Stomach (tissue), 8 donors: ENCODE measurements at regions not wholly inside any gene's neighbourhood (a gene's known extent, or its start where the extent isn't known, plus 50 kb on each side); places are given as distances from the start of the nearest gene placed in this dataset.
A peak's percentile ranks its signal among the peaks of the same experiment; 100 is the strongest.

Experiments
- DNase-seq, 2 donors: peaks; one replicate each; pipeline versions ENCODE4 v3.0.0 to v3.0.0-alpha.2; 2013 to 2019
- H3K27ac ChIP-seq, 5 donors: fragments of 200-600 bp in 4 of 5; sonication (generic) in 4 of 5; one replicate each; pipeline ENCODE4 v1.5.1; 2013 to 2019; ENCODE audit warnings: mild to moderate bottlenecking in 1 of 5, moderate library complexity in 1 of 5
- H3K27me3 ChIP-seq, 3 donors: fragments of 200-600 bp; sonication (generic); one replicate each; pipeline ENCODE4 v1.5.1; 2017 to 2019; ENCODE audit warnings: mixed run types in 1 of 3
- H3K36me3 ChIP-seq, 4 donors: fragments of 200-600 bp; sonication (generic); 1 replicate in 3 of 4; 2 replicates in 1 of 4; pipeline ENCODE4 v1.5.1; 2016 to 2019
- H3K4me1 ChIP-seq, 4 donors: fragments of 200-600 bp; sonication (generic); one replicate each; pipeline ENCODE4 v1.5.1; 2016 to 2019
- H3K4me3 ChIP-seq, 4 donors: fragments of 200-600 bp; sonication (generic) in 3 of 4; one replicate each; pipeline ENCODE4 v1.5.1; 2016 to 2019; ENCODE audit warnings: mild to moderate bottlenecking in 1 of 4
- H3K9me3 ChIP-seq, 4 donors: fragments of 200-600 bp; sonication (generic); one replicate each; pipeline ENCODE4 v1.5.1; 2016 to 2019
- EP300 ChIP-seq: sonication (generic); formaldehyde crosslinking; IDR thresholded peaks from one replicate; pipeline ENCODE4 v1.6.1; 2017; ENCODE audit warnings: antibody characterized with exemption
- POLR2A ChIP-seq, 4 donors: fragments of 450-650 bp; IDR thresholded peaks; one replicate each; pipeline ENCODE4 v1.6.1; 2016; ENCODE audit warnings: antibody characterized with exemption in 4 of 4, control low read depth in 2 of 4, mild to moderate bottlenecking in 1 of 4, moderate library complexity in 1 of 4
- POLR2AphosphoS5 ChIP-seq, 3 donors: sonication (generic); formaldehyde crosslinking; IDR thresholded peaks; one replicate each; pipeline ENCODE4 v1.6.1; 2016; ENCODE audit warnings: antibody characterized with exemption in 3 of 3
- WGBS, 5 donors: extraction: QIAGEN DNeasy Blood & Tissue Kit in 3 of 5; methylation state at CpG; one replicate each; pipeline versions ENCODE4 v1.1.5 to v1.1.7; 2013 to 2018; 5-methylcytosine and 5-hydroxymethylcytosine counted together
- intact Hi-C: fragments of 100-400 bp; cut with DNase I; formaldehyde crosslinking; loops from one replicate; pipeline ENCODE4 v1.15.1; 2023; ENCODE audit warnings: low total_unique reads
- TF ChIP-seq, protein P1 (sequence below), 7 experiments: fragments of 450-650 bp in 4 of 7; fragments of 200-600 bp in 3 of 7; sonication (generic) in 3 of 7; IDR thresholded peaks; one replicate each; pipeline ENCODE4 v1.5.1; 2016 to 2019; ENCODE audit warnings: antibody characterized with exemption in 7 of 7, control low read depth in 2 of 7, mild to moderate bottlenecking in 1 of 7
- donor health status: healthy with polysubstance abuse.
- donor health status: Bipolar disorder and iron deficiency.
- donor health status: healthy.

DNA sequence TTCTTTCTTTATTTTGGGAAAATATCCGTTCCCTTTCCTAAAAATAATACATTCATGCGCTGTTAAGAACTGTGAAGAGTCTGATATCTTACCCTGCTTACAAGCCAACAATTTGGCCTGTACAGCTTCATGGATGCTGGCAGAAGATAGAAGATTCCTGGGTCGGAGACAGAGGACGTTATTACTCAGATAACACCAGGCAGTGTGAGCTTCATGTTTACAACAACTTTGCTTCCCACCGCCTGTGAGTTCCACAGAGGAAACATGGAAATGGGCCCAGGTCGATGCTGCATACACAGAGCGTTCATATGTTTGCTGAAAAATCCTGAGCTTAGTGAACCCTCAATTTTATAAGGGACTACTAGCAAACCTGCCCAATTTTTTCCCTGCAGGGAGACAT is 705.6 kb upstream of the SEL1L start:
- H3K4me3 ChIP-seq, result no peak overlapping the region
- no peak overlapping the region for H3K27ac ChIP-seq
- no peaks in the 10 kb centered on the region for H3K9me3 ChIP-seq
- intact Hi-C loops, result no loop called here
- TF ChIP-seq POLR2AphosphoS5 (IDR thresholded peaks at IDR 0.05), result no peak
- no peak for TF ChIP-seq EP300
- TF ChIP-seq POLR2A (IDR thresholded peaks at IDR 0.05), result no peak
- TF ChIP-seq, protein P1, sequence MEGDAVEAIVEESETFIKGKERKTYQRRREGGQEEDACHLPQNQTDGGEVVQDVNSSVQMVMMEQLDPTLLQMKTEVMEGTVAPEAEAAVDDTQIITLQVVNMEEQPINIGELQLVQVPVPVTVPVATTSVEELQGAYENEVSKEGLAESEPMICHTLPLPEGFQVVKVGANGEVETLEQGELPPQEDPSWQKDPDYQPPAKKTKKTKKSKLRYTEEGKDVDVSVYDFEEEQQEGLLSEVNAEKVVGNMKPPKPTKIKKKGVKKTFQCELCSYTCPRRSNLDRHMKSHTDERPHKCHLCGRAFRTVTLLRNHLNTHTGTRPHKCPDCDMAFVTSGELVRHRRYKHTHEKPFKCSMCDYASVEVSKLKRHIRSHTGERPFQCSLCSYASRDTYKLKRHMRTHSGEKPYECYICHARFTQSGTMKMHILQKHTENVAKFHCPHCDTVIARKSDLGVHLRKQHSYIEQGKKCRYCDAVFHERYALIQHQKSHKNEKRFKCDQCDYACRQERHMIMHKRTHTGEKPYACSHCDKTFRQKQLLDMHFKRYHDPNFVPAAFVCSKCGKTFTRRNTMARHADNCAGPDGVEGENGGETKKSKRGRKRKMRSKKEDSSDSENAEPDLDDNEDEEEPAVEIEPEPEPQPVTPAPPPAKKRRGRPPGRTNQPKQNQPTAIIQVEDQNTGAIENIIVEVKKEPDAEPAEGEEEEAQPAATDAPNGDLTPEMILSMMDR (IDR thresholded peaks at IDR 0.05), result no peak
- 47 to 68% (median 67%) methylated on average over 7 of the region's 7 CpGs for WGBS, 5 donors
- no peaks in the 10 kb centered on the region for H3K27me3 ChIP-seq
- no peaks in the 10 kb centered on the region for H3K36me3 ChIP-seq
- H3K4me1 ChIP-seq, result no peaks in the 10 kb centered on the region
- peak in 1 of 2 donors; percentile 12 for DNase-seq

DNA sequence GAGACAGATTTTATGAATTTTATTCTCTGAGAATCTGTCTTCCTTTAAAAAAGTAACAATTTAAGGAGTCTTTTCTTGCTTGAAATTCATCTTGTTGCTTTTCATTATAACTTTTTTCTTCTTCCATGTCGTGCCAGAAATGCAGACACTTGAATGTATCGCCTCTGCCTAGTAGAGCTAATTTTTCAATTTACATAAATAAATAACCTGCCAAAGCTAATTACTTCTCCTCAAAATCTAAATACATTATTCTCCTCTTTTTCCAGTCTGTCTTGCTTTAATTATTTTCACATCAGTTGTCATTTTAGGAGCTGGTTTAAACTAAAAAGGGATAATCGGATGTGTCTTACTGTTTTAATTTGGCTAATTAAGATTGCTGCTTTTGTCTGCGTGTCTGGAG is 711.1 kb upstream of the SEL1L start:
- Histone ChIP-seq H3K27ac (no peak overlapping the region), H3K9me3 (no peaks in the 10 kb centered on the region), H3K27me3 (no peaks in the 10 kb centered on the region), H3K36me3 (no peaks in the 10 kb centered on the region), H3K4me1 (no peaks in the 10 kb centered on the region), H3K4me3 (no peak overlapping the region)
- DNase-seq, result no peak
- TF ChIP-seq, protein P1 (IDR thresholded peaks at IDR 0.05), result no peak
- TF ChIP-seq EP300, result no peak
- TF ChIP-seq POLR2A (IDR thresholded peaks at IDR 0.05), result no peak
- no peak for TF ChIP-seq POLR2AphosphoS5 (IDR thresholded peaks at IDR 0.05)
- 66 to 83% (median 73%) methylated on average over 4 of the region's 4 CpGs for WGBS, 5 donors
- intact Hi-C loops, result no loop called here

DNA sequence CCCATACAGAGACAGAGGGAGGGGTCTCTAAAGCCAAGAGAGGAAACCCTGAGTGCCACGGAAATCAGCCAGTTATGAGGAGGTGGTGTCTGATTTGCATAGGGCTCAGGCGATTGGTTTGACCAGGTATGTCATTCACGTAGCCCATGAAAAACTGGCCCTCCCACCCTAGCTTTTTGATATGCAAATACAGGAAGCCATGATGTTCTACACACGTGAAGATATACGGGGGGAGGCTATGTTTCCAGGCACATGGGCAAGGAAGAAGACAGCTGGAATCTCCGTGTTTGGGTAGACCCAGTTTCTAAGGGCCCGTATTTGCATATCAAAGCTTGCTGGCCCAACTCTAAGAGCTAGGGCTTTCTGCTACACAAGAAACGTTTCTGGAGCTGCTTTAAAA is 717.8 kb upstream of the SEL1L start:
- H3K9me3 ChIP-seq, result no peaks in the 10 kb centered on the region
- DNase-seq, result no peak
- H3K36me3 ChIP-seq, result no peaks in the 10 kb centered on the region
- H3K27ac ChIP-seq, result no peak overlapping the region
- WGBS, 5 donors, result 77 to 82% (median 80%) methylated on average over 8 of the region's 8 CpGs
- no peaks in the 10 kb centered on the region for H3K27me3 ChIP-seq
- intact Hi-C loops, result no loop called here
- TF ChIP-seq POLR2AphosphoS5 (IDR thresholded peaks at IDR 0.05) (no peak), EP300 (no peak)
- H3K4me1 ChIP-seq, result no peaks in the 10 kb centered on the region
- no peak overlapping the region for H3K4me3 ChIP-seq

DNA sequence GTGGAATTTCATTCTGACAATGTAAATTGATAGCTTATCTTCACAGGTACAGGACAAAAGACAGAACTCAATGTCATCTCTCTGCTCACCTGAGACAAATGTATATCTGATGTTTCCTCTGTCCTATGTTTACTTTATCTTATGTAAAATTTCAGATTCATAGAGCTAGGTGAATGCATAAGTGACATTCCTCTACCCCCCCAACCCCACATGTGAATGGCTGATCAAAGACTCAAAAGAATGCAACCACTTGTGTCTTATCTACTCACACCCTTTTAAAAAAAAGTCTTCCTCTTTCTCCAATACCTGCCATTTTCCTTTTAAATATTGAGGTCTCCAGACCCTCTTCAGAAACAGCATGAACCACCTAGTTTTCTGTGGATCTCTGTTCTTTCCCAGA is 736.6 kb upstream of the SEL1L start:
- no peak overlapping the region for H3K27ac ChIP-seq
- H3K4me3 ChIP-seq, result no peak overlapping the region
- H3K27me3 ChIP-seq, result no peaks in the 10 kb centered on the region
- DNase-seq, result no peak
- TF ChIP-seq EP300 (no peak), POLR2A (IDR thresholded peaks at IDR 0.05) (no peak), POLR2AphosphoS5 (IDR thresholded peaks at IDR 0.05) (no peak)
- TF ChIP-seq, protein P1 (IDR thresholded peaks at IDR 0.05), result no peak
- no peaks in the 10 kb centered on the region for H3K4me1 ChIP-seq
- no peaks in the 10 kb centered on the region for H3K36me3 ChIP-seq
- no peaks in the 10 kb centered on the region for H3K9me3 ChIP-seq
- intact Hi-C loops, result no loop called here

DNA sequence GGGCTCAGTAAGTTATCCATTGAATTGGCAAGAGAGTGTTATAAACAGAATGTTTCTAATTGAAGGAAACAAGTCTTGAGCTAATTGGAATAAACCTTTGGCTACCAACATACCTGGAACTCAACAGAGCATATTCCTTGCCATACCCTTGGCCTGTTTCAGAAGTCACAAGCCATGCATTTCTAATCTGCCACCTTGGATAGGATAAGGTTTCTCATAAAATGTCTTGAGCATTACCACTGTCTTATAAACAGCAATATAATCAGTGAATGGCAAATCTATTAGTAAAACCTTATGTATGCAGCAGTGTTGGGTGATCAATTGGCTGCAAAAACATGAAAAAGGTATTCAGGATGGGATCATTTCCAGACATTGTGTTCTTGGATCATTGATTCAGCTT is 765.2 kb upstream of the SEL1L start:
- TF ChIP-seq POLR2AphosphoS5 (IDR thresholded peaks at IDR 0.05) (no peak), POLR2A (IDR thresholded peaks at IDR 0.05) (no peak), EP300 (no peak)
- Histone ChIP-seq H3K27ac (no peak overlapping the region), H3K36me3 (no peaks in the 10 kb centered on the region), H3K27me3 (no peaks in the 10 kb centered on the region), H3K4me1 (no peaks in the 10 kb centered on the region), H3K4me3 (no peak overlapping the region), H3K9me3 (no peaks in the 10 kb centered on the region)
- intact Hi-C loops, result no loop called here
- DNase-seq, result no peak
